PFSK-1 (cell line): ENCODE measurements at regions not wholly inside any gene's neighbourhood (a gene's known extent, or its start where the extent isn't known, plus 50 kb on each side); places are given as distances from the start of the nearest gene placed in this dataset.

Experiments used
- FOXP2 ChIP-seq: optimal IDR thresholded peaks from 2 replicates; pipeline ENCODE3; 2011; ENCODE audit warnings: borderline replicate concordance, control low read depth, inconsistent platforms; ENCODE audit not compliant: insufficient read depth; ENCODE audit errors: extremely low read length, extremely low read depth
- POLR2AphosphoS5 ChIP-seq: IDR thresholded peaks from 2 replicates; pipeline ENCODE4 v1.6.1; 2012; ENCODE audit warnings: low read depth, mild to moderate bottlenecking, control low read depth, low read length, moderate library complexity
- SIN3A ChIP-seq: IDR thresholded peaks from 2 replicates; pipeline ENCODE4 v1.6.1; 2012; ENCODE audit warnings: mild to moderate bottlenecking, low read length, moderate library complexity, borderline replicate concordance; ENCODE audit not compliant: insufficient read depth
- TAF1 ChIP-seq: IDR thresholded peaks from 2 replicates; pipeline ENCODE4 v1.6.1; 2012; ENCODE audit warnings: low read length, control low read depth, borderline replicate concordance; ENCODE audit not compliant: insufficient read depth
- TF ChIP-seq, protein P1 (sequence below), 2 experiments: IDR thresholded peaks; 2 replicates each; pipeline versions ENCODE4 v1.6.1 to v1.8.0; 2011 to 2012; ENCODE audit warnings: low read depth in 2 of 2, low read length in 2 of 2, control low read depth in 1 of 2, inconsistent platforms in 1 of 2, mild to moderate bottlenecking in 1 of 2, moderate library complexity in 1 of 2; ENCODE audit not compliant: insufficient read depth in 1 of 2

DNA sequence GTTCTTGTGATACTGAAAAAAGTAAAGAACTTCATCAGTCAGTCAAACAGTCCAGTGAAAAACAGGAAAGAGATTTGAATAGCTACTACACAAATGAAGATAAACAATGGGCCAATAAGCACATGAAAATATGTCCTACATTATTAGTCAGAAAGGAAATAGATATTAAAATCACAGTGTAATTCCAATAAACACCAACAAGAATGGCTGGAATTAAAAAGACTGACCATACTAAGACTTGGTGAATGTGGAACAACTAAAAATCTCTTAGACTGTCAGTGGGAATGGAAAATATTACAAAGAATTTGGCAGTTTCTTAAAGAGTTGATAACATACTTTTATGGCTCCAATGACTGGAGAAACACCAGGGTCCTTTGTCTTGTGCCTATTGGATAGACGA, 241.8 kb upstream of the USP24 start:
- TF ChIP-seq, protein P1, sequence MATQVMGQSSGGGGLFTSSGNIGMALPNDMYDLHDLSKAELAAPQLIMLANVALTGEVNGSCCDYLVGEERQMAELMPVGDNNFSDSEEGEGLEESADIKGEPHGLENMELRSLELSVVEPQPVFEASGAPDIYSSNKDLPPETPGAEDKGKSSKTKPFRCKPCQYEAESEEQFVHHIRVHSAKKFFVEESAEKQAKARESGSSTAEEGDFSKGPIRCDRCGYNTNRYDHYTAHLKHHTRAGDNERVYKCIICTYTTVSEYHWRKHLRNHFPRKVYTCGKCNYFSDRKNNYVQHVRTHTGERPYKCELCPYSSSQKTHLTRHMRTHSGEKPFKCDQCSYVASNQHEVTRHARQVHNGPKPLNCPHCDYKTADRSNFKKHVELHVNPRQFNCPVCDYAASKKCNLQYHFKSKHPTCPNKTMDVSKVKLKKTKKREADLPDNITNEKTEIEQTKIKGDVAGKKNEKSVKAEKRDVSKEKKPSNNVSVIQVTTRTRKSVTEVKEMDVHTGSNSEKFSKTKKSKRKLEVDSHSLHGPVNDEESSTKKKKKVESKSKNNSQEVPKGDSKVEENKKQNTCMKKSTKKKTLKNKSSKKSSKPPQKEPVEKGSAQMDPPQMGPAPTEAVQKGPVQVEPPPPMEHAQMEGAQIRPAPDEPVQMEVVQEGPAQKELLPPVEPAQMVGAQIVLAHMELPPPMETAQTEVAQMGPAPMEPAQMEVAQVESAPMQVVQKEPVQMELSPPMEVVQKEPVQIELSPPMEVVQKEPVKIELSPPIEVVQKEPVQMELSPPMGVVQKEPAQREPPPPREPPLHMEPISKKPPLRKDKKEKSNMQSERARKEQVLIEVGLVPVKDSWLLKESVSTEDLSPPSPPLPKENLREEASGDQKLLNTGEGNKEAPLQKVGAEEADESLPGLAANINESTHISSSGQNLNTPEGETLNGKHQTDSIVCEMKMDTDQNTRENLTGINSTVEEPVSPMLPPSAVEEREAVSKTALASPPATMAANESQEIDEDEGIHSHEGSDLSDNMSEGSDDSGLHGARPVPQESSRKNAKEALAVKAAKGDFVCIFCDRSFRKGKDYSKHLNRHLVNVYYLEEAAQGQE (IDR thresholded peaks at IDR 0.05; ENCODE audit: insufficient read depth in 1 of 2, low read depth in 2 of 2, low read length in 2 of 2): no peak
- no peak for TF ChIP-seq POLR2AphosphoS5
- no peak for TF ChIP-seq TAF1
- TF ChIP-seq SIN3A: no peak
- no peak for TF ChIP-seq FOXP2
